ENCODE measurements at regions not wholly inside any gene's neighbourhood (a gene's known extent, or its start where the extent isn't known, plus 50 kb on each side); places are given as distances from the start of the nearest gene placed in this dataset.

DNA sequence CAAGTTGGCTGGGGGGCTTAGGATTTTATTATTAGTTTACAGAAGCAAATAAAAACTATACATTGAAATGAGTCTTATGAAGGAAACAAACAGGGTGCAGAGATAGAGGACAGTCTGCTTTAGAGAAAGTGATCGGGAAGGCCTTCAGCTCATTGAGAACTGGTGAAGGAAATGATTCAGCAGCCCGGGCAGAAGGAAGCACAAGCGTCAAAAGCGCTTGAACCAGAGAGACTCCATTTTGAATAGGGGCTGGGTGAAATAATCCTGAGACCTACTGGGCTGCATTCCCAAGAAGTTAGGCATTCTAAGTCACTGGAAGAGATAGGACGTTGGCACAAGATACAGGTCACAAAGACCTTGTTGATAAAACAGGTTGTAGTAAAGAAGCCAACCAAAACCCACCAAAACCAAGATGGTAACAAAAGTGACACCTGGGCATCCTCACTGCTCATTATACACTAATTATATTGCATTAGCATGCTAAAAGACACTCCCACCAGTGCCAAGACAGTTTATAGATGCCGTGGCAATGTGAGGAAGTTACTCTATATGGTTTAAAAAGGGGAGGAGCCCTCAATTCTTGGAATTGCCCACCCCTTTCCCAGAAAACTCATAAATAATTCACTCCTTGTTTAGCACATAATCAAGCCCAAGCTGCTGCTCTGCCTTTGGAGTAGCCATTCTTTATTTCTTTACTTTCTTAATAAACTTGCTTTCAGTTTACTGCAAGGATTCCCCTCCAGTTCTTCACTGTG is 83.1 kb upstream of the MPP7 start:
- TF ChIP-seq EP300 (IDR thresholded peaks at IDR 0.05; ENCODE audit: borderline replicate concordance) (no peak), YY1 (IDR thresholded peaks at IDR 0.05; ENCODE audit: low read depth) (no peak)

Measured in Ishikawa (cell line).